ENCODE measurements at regions not wholly inside any gene's neighbourhood (a gene's known extent, or its start where the extent isn't known, plus 50 kb on each side); places are given as distances from the start of the nearest gene placed in this dataset.

DNA sequence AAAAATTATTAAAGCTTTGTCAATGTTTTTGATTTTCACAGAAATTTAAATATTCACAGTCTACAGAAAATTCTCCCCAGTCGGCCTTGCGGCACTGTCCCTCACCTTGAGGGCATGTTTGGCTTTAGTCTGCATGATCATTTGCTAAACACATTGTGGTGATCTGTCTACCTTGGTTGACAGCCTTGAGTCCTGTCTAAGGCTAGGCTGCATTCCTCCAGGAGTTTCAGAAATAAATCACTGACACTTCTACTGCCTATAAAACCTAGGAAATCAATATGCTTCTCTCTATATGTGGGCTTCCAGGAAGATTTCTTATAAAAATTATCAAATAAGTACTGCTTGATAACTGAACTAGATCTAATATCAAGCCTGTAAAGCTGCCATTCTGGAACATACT is 430.7 kb upstream of the GRM3 start:
- Histone ChIP-seq H3K27ac (ENCODE audit: low read depth, low read length) (no peak overlapping the region), H3K27me3 (ENCODE audit: insufficient read depth, low read length) (no peaks in the 10 kb centered on the region), H3K36me3 (ENCODE audit: control insufficient read depth in 1 of 2, insufficient read depth in 2 of 2, low read length in 2 of 2) (no peaks in the 10 kb centered on the region), H3K4me3 (replicated peaks in 1 of 2; ENCODE audit: low read depth in 1 of 2, low read length in 2 of 2) (no peak overlapping the region), H2AFZ (ENCODE audit: low read depth, low read length, poor library complexity, severe bottlenecking) (no peak overlapping the region), H3K4me1 (ENCODE audit: control insufficient read depth in 1 of 2, insufficient read depth in 2 of 2, low read length in 2 of 2) (no peaks in the 10 kb centered on the region), H3K9me2 (ENCODE audit: insufficient read depth) (no peaks in the 10 kb centered on the region), H4K20me1 (ENCODE audit: insufficient read depth) (no peaks in the 10 kb centered on the region), H3K9me3 (ENCODE audit: control insufficient read depth in 1 of 2, insufficient read depth in 1 of 2, low read depth in 1 of 2, low read length in 2 of 2) (no peaks in the 10 kb centered on the region), H3K4me2 (ENCODE audit: low read length) (no peak overlapping the region), H3K79me2 (ENCODE audit: insufficient read depth, low read length) (no peaks in the 10 kb centered on the region), H3K9ac (ENCODE audit: low read length) (no peak overlapping the region)
- TF ChIP-seq CEBPB (IDR thresholded peaks at IDR 0.05; ENCODE audit: low read depth): no peak
- TF ChIP-seq CBX3 (IDR thresholded peaks at IDR 0.05; ENCODE audit: low read depth): no peak
- TF ChIP-seq SRF (IDR thresholded peaks at IDR 0.05; ENCODE audit: low read depth): no peak
- no peak for TF ChIP-seq EZH2 (IDR thresholded peaks at IDR 0.05)
- TF ChIP-seq, protein P1, sequence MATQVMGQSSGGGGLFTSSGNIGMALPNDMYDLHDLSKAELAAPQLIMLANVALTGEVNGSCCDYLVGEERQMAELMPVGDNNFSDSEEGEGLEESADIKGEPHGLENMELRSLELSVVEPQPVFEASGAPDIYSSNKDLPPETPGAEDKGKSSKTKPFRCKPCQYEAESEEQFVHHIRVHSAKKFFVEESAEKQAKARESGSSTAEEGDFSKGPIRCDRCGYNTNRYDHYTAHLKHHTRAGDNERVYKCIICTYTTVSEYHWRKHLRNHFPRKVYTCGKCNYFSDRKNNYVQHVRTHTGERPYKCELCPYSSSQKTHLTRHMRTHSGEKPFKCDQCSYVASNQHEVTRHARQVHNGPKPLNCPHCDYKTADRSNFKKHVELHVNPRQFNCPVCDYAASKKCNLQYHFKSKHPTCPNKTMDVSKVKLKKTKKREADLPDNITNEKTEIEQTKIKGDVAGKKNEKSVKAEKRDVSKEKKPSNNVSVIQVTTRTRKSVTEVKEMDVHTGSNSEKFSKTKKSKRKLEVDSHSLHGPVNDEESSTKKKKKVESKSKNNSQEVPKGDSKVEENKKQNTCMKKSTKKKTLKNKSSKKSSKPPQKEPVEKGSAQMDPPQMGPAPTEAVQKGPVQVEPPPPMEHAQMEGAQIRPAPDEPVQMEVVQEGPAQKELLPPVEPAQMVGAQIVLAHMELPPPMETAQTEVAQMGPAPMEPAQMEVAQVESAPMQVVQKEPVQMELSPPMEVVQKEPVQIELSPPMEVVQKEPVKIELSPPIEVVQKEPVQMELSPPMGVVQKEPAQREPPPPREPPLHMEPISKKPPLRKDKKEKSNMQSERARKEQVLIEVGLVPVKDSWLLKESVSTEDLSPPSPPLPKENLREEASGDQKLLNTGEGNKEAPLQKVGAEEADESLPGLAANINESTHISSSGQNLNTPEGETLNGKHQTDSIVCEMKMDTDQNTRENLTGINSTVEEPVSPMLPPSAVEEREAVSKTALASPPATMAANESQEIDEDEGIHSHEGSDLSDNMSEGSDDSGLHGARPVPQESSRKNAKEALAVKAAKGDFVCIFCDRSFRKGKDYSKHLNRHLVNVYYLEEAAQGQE (IDR thresholded peaks at IDR 0.05; ENCODE audit: low read depth): no peak
- no peak for TF ChIP-seq EGR1 (IDR thresholded peaks at IDR 0.05; ENCODE audit: low read depth)
- no peak for TF ChIP-seq ATF3 (IDR thresholded peaks at IDR 0.05)
- intact Hi-C loops (cut with micrococcal nuclease): no loop called here
- no TSS peak for BruUV-seq (replicated peaks)
- DNase-seq (ENCODE audit: low read depth, low spot score) (no peak), ATAC-seq (no peak)
- ChIA-PET POLR2A (no interaction called here), RAD21 (ENCODE audit: low non-redundant PET in 1 of 2, low total read pairs in 2 of 2, uncharacterized antibody in 2 of 2, unreplicated experiment in 2 of 2) (no interaction called here), CTCF (no interaction called here)

GRCh38 chr7:86209036-86209435 is 434.7 kb upstream of the GRM3 start:
- no peaks in the 10 kb centered on the region for H3K36me3 ChIP-seq (ENCODE audit: control insufficient read depth in 1 of 2, insufficient read depth in 2 of 2, low read length in 2 of 2)
- H3K9me2 ChIP-seq (ENCODE audit: insufficient read depth): no peaks in the 10 kb centered on the region
- H3K4me3 ChIP-seq (replicated peaks in 1 of 2; ENCODE audit: low read depth in 1 of 2, low read length in 2 of 2): no peak overlapping the region
- intact Hi-C loops (cut with micrococcal nuclease): no loop called here
- H3K27me3 ChIP-seq (ENCODE audit: insufficient read depth, low read length): no peaks in the 10 kb centered on the region
- ChIA-PET POLR2A (no interaction called here), CTCF (no interaction called here), RAD21 (ENCODE audit: low non-redundant PET in 1 of 2, low total read pairs in 2 of 2, uncharacterized antibody in 2 of 2, unreplicated experiment in 2 of 2) (no interaction called here)
- no peak overlapping the region for H2AFZ ChIP-seq (ENCODE audit: low read depth, low read length, poor library complexity, severe bottlenecking)
- no peaks in the 10 kb centered on the region for H4K20me1 ChIP-seq (ENCODE audit: insufficient read depth)
- no peaks in the 10 kb centered on the region for H3K9me3 ChIP-seq (ENCODE audit: control insufficient read depth in 1 of 2, insufficient read depth in 1 of 2, low read depth in 1 of 2, low read length in 2 of 2)
- no peak overlapping the region for H3K9ac ChIP-seq (ENCODE audit: low read length)
- no peaks in the 10 kb centered on the region for H3K79me2 ChIP-seq (ENCODE audit: insufficient read depth, low read length)
- no peak for DNase-seq (ENCODE audit: low read depth, low spot score)
- H3K27ac ChIP-seq (ENCODE audit: low read depth, low read length): no peak overlapping the region
- no peaks in the 10 kb centered on the region for H3K4me1 ChIP-seq (ENCODE audit: control insufficient read depth in 1 of 2, insufficient read depth in 2 of 2, low read length in 2 of 2)
- BruUV-seq (replicated peaks): no TSS peak
- ATAC-seq: no peak
- no peak overlapping the region for H3K4me2 ChIP-seq (ENCODE audit: low read length)
- TF ChIP-seq JUND (IDR thresholded peaks at IDR 0.05) (no peak), EZH2phosphoT487 (IDR thresholded peaks at IDR 0.05; ENCODE audit: borderline replicate concordance) (no peak), CBX3 (IDR thresholded peaks at IDR 0.05; ENCODE audit: low read depth) (no peak), POLR2AphosphoS5 (IDR thresholded peaks at IDR 0.05; ENCODE audit: low read depth, low read length) (no peak), ATF3 (IDR thresholded peaks at IDR 0.05) (no peak), RAD21 (IDR thresholded peaks at IDR 0.05; ENCODE audit: low read depth) (no peak)
- TF ChIP-seq, protein P2, sequence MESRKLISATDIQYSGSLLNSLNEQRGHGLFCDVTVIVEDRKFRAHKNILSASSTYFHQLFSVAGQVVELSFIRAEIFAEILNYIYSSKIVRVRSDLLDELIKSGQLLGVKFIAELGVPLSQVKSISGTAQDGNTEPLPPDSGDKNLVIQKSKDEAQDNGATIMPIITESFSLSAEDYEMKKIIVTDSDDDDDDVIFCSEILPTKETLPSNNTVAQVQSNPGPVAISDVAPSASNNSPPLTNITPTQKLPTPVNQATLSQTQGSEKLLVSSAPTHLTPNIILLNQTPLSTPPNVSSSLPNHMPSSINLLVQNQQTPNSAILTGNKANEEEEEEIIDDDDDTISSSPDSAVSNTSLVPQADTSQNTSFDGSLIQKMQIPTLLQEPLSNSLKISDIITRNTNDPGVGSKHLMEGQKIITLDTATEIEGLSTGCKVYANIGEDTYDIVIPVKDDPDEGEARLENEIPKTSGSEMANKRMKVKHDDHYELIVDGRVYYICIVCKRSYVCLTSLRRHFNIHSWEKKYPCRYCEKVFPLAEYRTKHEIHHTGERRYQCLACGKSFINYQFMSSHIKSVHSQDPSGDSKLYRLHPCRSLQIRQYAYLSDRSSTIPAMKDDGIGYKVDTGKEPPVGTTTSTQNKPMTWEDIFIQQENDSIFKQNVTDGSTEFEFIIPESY (IDR thresholded peaks at IDR 0.05; ENCODE audit: extremely low read depth, insufficient replicate concordance, low read length): no peak
